ENCODE measurements at regions not wholly inside any gene's neighbourhood (a gene's known extent, or its start where the extent isn't known, plus 50 kb on each side); places are given as distances from the start of the nearest gene placed in this dataset.

DNA sequence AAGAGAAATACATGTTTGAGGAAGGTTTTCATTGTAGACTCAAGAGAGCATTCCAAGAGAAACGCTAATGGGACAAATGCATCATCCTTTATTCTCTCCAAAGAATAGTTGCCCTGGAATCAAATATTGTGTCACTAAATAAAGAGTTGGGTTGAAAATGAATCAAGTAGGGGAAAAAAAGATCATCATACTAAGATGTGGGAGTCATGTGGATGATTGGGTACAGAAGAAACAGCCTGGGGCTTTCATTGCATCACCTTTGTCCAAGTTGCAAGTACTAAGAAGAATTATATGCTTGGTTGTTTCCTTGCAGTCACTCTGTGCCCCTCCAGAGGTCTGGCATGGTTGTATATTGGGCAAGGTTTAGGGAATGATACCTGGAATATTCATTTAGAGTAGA is 658.9 kb downstream of the TOX3 start:
- no peak for DNase-seq

DNA sequence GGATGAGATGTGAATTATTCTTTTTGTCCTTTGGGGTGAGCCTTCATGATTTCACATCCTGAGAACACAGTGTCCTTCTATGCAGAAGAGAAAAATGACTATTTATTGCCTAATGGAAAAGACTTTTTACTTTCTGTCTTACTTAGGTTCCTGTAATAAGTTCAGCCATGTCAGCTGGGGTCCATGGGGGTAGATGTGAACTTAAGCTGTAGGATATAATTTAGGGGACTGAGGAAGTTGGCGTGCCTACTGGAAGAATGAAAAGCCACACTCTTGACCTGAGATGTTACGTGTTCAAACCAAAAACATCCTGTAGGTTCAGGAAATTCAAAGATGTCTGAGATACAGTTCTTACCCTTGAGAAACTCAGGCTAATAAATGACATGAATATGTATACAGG is 660.5 kb downstream of the TOX3 start:
- DNase-seq: no peak

DNA sequence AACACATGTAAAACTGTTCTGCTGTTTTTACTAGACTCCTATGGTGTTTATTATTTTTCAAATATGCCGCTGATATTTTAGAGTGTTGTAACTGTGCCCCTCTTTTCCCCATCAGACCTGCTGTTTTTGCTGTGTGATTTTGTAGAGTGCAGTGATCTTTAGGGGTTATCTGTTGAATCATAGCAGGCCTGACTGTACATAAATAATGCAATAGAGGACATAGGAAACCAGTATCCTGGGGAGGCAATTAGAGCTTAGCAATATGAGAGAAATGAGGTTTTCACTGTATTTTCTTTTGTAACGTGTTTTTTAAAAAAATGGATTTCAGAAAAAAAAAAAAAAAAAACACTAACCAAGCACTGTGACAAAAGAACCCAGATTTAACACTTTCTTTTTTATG is 662.2 kb downstream of the TOX3 start:
- no peak for DNase-seq

DNA sequence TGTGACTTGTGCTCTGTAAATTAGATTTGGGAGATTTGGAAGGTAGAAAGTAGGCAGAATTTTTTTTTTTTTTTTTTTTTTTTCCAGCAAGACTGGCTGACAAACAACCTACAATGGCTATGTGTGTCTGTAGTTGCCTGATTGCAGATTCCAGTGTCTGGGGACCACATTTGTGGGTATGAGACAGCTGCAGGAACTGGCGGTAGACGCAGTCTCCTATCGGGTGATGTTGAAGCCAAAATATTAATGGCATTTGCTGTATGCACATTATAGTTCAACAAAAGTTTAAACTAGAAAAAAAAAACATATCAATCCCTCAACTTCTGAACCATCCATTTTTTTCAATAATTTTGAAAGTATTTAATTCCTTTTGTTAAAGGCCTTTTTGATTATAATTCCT is 665.2 kb downstream of the TOX3 start:
- no peak for DNase-seq

DNA sequence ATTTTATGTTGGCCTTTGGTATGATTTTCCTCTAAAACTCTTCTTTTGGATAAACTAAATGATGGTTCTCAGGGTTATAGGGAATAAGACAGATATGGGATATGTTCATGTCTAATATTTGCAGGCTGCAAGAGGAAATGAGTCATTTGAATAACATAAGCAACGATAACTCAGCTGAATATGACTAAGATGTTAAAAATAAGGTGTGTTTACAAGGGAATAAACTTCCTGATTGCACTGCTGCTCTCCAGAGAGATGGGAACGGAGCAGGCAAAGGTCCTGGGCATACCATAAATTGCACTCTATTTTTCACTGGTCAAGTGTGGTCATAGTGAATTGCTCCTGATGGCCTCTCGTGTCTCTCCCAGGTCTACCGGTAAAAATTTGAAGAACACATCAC is 666.2 kb downstream of the TOX3 start:
- no peak for DNase-seq

DNA sequence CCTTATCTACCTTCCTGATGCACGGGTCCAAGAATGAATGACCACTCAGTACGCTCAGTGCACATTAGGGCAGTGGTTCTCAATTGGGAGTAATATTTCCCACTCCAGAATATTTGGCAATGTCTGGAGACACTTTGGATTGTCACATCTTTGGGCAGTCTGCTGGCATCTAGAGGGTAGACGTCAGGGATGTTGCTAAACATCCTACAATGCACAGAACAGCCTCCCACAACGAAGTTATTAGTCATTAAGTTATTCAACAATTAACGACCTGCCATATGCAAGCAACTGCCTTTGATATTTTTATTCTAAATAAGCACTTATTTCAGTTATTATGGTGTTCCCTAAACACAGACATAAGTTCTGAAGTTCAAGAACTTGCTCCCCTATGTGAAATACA is 669.3 kb downstream of the TOX3 start:
- no peak for DNase-seq

DNA sequence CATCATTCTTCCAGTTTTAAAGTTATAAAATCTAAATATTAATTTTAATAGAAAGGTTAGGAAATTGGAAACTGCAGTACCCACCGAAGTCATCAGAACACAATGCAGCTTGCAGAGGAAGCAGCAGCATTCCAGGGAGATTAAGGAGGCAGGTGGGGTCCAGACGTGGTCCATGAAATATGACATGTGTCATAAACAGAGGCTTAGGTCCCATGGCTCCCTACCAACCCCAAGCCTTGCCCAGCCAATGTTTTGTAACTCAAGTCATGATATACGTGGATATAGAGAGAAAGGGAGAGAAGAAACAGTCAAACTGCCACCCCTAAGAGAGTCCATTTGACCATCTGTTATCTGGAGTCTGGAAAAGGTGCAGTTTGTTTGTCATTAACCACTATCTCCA is 670.0 kb downstream of the TOX3 start:
- DNase-seq: no peak

DNA sequence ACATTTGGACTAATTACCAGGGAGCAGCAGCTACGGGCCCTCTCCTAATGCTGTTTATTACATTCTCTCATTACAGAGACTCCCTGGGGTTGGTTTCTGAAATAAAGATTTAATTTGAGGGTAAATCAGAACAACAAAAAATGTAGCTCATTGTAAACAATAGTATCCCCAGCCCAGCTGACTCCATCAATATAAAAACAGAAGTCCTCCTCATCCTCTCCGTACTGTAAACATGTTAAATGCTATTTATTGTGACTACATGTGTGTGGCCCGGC is 670.4 kb downstream of the TOX3 start:
- no peak for DNase-seq

DNA sequence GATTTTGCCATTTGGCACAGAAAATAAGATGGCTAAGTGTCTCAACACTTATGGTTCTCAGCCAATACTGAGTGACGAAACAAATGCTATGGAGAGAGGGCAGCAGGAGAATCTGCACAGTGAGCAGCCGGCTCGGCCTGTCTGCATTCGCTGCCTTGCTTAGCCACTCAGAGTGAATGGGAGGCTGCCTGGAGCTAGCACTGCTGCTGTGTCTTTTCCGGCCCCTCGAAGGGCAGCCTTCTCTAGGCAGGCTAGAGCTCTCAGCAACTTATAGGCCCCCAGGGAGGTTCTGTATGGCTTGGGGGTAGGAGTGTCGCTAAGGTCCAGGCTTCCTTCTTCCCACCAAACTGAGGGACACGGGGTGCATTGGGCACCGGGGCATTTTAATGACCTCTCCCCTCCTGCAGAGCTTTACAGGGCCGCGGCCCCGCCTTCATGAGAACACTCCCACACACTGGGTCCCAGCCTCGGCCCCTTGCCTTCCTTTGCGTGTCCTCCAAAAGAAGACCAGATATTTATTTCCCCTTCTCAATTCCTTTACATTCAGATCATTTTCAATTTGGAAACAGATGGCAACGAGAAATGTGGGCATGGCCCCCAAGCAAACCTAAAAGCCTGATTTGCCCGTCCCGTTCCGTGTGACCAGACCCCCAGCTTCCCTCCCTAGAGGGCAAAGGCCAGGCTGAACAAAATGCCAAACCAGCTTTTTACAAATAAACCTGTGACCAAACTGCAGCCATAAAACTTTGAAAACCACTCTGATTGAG is 670.9 kb downstream of the TOX3 start:
- DNase-seq: no peak

DNA sequence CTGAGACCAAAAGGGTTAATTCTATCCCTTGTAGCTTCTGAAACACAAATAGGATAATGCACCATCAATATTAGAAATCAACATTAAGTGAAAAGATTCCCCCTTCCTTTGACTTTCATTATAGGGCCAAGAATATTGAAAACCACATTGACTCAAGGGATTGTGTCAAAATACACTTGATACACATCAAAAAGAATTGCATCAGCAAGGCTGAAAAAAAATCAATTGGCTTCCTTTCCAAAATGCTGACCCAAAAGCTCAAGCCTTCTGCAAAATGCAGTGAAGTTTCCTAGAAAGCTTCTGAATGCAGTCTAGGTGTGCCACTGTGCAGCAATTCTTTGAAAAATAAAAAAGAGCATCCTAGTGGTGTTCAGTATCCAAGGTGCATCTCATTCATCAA is 674.4 kb downstream of the TOX3 start:
- DNase-seq: no peak

DNA sequence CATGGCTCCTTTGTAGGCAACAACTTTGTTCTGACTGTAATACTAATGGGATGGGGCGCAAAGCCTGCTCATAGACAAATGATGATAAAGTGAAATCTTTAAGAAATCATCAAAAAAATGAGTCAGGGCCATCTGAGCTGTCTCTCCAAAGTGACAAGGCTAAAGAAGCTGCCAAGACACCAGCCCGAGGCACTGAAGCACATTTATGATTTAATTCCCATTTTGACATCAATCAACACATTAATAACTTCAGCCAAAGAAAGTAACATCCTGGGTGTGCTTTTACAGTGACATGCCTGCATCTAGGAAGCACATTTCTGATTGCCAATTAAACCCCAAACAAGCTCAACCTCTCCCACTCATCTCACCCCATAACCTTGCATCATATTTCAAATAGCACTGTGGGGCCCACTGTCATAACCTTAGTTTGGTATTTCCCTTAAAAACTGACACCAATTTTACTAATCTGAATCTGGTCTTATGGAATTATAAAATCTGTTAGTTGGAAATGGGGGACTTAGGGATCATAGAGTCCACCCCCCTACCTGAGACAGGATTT is 676.6 kb downstream of the TOX3 start:
- DNase-seq: no peak

DNA sequence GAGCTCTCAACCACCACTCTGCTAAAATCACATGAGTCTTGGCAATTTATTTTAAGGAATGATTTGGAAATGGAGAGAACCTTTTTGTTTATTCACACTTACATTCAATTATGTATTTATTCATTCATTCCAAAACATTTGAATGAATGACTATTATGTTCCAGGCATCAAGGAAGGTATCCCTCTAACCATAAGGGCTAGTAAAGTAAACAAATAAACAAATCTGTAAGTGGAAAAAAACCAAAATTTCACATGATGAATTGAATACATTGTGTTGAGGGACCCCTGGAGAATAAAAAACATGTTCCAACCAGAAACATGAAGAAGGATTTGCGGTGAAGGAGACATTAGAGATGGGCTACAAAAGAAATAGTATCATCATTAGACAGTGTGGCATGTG is 677.8 kb downstream of the TOX3 start:
- no peak for DNase-seq

DNA sequence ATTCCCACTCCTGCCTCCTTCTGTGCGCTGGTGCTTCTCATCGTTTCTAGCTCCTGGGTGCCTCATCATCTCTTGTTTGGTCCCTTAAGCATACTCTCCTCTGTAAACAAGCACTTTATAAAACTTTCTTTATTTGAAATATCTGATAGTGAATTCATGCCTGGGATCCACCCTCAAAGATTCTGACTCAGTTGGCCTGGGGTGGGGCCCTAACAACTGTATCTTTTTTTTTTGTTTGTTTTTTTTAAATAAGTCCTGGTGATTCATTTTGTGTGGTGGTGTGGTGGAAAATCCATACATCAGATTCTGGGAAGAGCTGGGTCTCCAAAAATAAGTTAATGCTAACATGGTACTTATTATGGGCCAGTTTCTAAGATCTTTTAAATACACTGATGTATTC is 678.3 kb downstream of the TOX3 start:
- DNase-seq: no peak

DNA sequence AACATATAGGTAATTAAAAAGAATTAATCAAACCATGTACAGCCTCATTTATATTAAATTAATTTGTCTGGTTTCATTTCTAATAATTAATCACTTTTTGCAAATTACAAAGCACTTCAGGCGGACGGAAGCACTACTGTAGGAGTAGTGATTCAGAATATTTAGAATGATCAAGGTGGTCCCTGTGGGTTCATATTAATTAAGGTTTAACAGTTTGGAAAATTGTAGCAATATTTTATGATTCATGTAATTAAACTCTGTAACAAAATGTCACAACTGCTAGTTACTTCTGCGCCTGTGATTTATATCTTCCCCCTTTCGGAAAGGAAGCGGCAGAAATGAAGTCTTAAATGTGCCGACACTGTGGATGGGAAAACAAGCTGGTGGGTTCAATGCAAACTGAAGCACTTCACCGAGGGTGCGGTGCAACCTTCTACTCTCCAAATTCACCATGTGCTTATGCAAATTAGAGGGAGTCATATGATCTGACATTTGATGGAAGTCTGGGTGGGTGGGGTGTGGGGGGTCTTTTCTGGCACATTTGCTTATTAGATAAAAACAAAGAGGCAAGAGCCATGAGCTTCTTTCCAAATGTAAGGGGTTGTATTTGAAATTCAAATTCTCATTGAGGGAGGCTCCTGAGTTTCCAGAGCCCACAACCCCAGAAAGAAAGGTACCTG is 679.4 kb downstream of the TOX3 start:
- no peak for DNase-seq

DNA sequence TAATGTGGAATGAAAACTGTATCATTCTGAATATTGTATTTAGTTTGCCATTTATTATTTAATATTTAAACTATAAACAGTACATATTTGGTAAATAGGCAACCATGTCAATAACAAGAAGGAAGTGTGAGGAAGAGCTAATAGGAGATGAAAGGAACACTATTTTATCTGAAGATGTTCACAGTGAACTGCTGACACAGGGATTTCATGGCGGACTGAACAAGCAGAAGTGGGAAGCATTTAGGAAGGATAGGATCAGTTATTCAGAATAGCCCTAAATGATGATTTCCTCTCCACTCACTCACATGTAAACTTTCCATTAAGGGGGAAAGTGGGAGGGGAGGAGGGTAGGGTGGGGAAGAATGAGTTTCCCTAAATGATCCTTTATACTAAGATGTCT is 682.4 kb downstream of the TOX3 start:
- no peak for DNase-seq

DNA sequence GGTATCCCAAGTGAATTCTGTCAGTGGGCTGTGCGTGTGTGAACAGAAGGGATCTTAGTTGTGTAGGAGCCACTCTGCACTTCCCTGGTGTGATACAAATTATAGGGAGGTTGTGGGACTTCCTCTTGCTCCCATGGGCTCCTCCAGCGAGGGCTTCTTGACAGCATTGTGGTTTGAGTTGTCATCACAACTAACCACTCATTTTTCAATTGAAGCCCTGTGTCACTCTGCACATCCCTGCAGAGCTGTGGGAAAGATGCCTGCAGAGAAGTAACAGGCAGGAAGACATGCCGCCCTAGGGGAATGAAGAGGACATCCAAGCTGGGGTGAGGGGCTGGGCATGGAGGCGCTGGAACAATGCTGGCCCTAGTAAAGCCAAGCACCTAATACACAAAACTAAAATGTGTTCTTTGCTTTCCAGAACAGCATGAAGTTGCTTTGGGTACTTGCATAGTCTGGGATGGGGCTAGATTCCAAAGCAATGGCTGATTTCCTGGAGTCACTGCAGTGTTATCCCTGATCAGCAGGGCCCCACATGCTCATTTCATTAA is 692.5 kb downstream of the TOX3 start:
- DNase-seq: no peak

DNA sequence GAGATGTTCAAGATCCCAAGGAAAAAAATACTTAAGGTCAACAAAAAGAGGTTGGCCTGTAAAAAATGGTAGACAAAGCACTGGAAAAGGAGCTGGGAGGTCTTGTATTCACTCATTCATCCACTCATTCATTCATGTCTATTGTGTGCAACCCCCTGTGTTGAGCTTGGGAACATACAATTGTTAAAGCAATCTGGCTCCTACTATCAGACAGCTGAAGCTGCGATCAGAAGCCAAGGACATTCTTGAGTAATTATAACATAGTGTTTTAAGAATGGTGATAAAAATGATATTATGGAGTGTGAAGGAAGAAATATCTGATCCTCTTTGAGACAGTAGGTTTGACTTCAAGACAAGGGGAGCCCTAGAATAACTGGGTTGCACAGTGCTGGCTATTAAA is 693.4 kb downstream of the TOX3 start:
- no peak for DNase-seq

DNA sequence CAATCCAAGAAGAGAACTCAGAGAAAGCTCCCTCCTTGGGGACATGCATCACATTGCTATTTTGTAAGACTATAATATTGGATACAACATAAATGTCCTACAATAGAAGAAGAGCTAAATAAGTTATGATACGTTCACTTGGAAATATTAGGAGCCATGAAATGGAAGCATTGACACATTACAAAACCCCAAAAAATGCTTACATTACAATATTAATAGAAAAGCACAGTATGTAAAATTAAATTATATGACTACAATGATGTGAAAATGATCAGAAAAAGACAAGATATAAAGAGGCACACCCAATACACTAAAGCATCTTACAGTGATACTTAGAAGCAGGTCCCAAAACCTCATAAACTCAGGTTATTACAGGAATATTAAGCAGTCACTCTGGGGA is 694.1 kb downstream of the TOX3 start:
- DNase-seq: no peak

DNA sequence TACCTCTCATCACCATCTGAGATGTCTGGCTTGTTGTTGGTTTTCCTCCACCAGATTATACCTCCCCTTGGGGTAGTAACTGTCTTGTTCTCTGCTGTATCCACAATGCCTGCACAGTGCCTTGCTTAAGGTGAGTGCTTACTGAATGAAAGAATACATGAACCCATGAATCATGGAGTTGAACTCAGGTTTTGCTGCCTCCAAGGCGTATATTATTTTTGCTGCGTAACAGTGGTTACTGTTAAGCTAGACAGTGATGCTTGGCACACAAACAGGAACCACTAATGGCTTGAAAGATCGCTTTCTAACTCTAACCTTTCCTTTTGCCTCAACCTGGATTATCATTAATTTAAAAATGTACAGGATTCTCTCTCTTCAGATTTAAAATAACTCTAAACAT is 695.8 kb downstream of the TOX3 start:
- no peak for DNase-seq

DNA sequence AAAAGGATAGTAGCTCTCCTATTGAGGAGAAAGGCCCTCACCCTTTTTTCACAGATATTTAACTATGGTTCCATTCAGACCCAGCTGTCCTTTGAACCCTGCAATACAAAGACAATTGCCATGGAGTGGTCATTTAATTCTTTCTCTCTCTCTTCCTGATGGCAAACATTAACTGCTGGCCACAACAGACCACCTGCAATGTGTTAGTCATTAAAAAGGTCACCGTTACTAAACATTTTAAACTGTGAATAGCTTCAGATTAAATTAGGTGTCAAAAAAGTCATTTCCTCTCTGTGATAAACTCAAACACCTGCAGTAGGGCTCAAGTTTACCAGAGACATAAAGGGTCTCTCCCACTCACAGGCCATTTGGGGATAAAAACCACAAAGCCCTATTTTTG is 697.2 kb downstream of the TOX3 start:
- DNase-seq: no peak

DNA sequence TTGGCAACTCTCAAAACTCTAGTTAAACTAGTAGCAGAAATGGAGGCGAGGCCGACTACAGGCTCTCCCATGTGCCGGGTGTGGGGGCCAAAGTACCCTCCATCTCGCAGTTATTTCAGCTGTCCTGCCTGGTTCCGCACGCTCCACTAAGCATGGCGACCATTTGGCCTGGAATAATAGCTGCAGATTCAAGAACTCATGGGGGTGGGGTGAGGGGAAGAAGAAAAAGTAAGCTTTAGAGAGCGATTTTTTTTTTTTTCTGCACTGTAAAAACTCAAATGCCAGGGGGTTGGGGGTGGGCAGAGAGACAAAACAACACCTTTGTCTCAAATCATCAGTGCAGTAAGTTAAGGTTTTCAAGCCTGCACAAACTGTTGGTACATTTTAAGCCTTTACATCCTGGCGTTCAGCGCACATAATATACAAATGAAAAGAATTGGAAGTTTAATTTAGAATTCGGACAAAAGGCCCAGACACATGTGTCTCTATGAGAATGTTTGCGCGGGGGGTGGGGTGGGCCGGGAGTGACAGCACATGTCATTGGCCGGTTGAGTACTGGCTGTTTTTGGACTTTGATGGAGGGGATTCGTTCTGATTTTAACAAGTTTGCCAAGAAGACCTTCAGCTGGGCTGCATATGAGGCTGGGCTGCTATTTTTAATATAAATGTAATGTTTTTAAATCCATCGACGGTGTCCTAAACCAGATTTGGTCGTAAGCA is 694.7 kb upstream of the SALL1 start:
- DNase-seq: no peak

DNA sequence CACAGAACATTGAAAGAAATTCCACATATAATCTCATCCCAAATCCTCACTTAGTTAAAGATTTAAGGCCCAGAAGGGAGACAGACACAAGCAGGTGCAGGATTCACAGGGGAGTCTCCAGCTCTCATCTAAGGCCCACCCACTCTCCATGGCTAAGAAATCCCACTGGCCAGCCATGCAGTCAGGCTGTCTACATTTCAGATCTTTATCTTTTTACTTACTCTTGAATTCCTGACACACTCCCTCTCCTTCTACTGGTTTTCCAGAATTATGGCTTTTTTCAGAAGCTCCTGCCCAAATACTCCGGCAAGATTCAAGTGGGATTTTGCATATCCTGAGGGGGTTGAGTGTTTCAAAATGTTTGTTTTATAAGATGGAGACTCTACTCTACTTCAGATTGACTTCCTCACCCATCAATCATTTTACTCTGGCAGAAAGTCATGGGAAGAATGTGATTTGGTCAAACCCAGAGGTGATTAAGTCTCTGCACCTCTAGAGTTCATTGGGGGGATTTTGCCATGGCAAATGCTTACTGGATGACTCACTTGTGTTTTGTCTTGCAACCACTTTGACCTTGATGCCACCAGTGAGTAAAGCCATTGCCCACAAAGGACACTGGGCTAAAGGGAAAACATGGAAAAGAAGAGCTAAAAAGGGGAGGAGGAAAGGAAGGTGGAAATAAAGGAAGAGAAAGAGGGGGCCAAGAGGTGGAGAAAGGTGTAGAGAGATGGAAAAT is 688.8 kb upstream of the SALL1 start:
- DNase-seq: no peak

DNA sequence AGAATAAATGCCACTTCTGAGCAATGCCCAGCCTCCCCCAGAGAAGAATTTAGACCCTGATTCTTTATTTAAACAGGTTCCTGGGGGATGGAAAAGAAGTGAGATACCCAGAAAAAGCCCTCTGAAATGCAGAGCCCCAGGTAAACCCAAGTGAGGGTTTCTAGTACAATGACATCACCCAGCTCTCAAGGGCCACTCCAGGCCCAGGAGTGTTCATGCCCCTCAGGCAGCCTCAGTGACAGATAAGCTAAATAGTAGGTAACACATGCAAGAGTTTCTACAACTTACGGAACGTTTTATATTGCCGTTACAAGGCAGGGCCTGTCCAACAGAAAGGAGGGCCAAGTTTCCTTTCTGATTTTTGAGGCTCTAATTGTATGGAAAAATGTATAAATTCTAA is 683.7 kb upstream of the SALL1 start:
- DNase-seq: no peak
